ENCODE measurements at regions not wholly inside any gene's neighbourhood (a gene's known extent, or its start where the extent isn't known, plus 50 kb on each side); places are given as distances from the start of the nearest gene placed in this dataset.

- 56 to 62% methylated on average over 2 of the region's 2 CpGs for WGBS, 2 donors
Measured at GRCh38 chr10:2067015-2067414, 329.7 kb upstream of the ADARB2 start.

DNA sequence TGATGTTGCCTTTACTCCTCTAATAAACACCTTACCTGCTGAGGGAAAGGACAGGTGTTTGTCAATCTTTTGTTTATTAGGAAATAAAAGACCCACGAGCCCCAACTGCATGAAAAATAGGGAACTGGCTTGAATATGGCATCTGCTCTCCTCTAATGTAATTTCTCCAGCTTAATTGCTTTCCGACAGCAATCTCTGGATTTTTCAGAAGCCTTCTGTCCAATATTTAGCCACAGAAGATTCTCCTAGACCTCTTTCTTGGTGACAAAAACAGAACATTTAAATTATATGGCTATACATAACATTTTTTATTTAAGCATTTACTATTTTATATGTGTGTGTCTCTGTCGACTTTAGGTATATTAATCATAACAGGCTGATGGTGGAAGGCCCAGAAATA is 317.4 kb upstream of the ADARB2 start:
- H3K36me3 ChIP-seq, result no peaks in the 10 kb centered on the region
- H3K27ac ChIP-seq, result no peak overlapping the region
- H3K4me3 ChIP-seq, result no peak overlapping the region
- no peaks in the 10 kb centered on the region for H3K9me3 ChIP-seq
- peaks cover 0 to 16% (median 0%) of the 10 kb centered on the region in 7 donors for H3K27me3 ChIP-seq
- intact Hi-C loops (cut with DNase I), result no loop called here
- DNase-seq (no peak), ATAC-seq (no peak)
- TF ChIP-seq CTCF (IDR thresholded peaks at IDR 0.05), result no peak
- H3K4me1 ChIP-seq, result no peaks in the 10 kb centered on the region
- 69 to 76% methylated on average over 3 of the region's 3 CpGs for WGBS, 2 donors

More at GRCh38 chr10:2067015-2067414, 329.7 kb upstream of the ADARB2 start:
- Histone ChIP-seq H3K27ac (no peak overlapping the region), H3K9me3 (peaks cover 0 to 31% (median 4%) of the 10 kb centered on the region in 11 donors), H3K4me3 (no peak overlapping the region), H3K36me3 (no peaks in the 10 kb centered on the region), H3K27me3 (no peaks in the 10 kb centered on the region), H3K4me1 (no peaks in the 10 kb centered on the region)
- no peak for ATAC-seq
- intact Hi-C loops (cut with DNase I), result no loop called here
- DNase-seq, result no peak
- TF ChIP-seq CTCF (IDR thresholded peaks at IDR 0.05), result no peak

DNA sequence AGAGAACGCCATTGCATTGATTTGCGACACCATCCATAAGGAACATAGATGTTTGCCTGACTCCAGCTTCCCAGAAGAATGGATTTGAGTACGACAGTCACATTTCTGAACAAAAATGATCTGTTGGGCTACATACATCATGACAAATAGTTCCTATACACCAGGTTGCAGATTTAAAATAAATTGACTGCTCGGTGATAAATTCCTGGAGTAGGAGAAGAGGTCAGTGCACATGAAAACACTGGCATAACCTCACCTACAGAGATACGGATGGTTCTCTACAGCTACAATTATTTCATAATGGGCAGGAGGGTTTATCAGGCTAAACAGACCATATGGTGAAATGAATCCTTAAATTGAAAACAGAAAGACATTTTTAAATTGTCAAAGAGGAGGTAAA is 316.5 kb upstream of the ADARB2 start:
- Histone ChIP-seq H3K4me3 (no peak overlapping the region), H3K36me3 (no peaks in the 10 kb centered on the region), H3K9me3 (no peaks in the 10 kb centered on the region), H3K27ac (no peak overlapping the region), H3K4me1 (no peaks in the 10 kb centered on the region), H3K27me3 (peaks cover 0 to 16% (median 0%) of the 10 kb centered on the region in 7 donors)
- 85 to 88% methylated on average over 5 of the region's 5 CpGs for WGBS, 2 donors
- ATAC-seq (no peak), DNase-seq (no peak)
- intact Hi-C loops (cut with DNase I), result no loop called here
- TF ChIP-seq CTCF (IDR thresholded peaks at IDR 0.05), result no peak

DNA sequence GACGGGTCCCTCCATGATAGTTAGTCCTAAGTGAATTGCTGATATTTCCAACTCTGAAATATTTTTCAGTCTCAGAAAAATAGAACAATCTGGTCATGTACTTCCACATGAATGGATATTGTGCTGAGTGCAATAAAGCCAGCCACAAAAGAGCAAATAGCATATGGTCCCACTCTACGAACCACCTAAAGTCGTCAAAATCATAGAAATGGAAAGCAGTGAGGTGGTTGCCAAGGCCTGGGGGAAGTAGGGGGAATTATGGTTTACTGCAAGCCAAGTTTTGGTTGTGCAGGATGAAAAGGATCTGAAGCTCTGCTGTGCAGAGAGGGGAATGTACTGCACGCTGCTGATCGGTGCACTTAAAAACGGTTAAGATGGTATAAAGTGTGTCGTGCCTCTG is 313.8 kb upstream of the ADARB2 start:
- Histone ChIP-seq H3K4me1 (no peaks in the 10 kb centered on the region), H3K36me3 (no peaks in the 10 kb centered on the region), H3K9me3 (peaks cover 0 to 2% (median 0%) of the 10 kb centered on the region in 11 donors), H3K27ac (no peak overlapping the region), H3K4me3 (no peak overlapping the region), H3K27me3 (peaks cover 0 to 5% (median 0%) of the 10 kb centered on the region in 7 donors)
- 80 to 82% methylated on average over 7 of the region's 7 CpGs for WGBS, 2 donors
- ATAC-seq, result no peak
- intact Hi-C loops (cut with DNase I), result no loop called here
- DNase-seq, result no peak
- TF ChIP-seq CTCF (IDR thresholded peaks at IDR 0.05), result no peak
